T-helper 17 cell (primary cell): ENCODE measurements at regions not wholly inside any gene's neighbourhood (a gene's known extent, or its start where the extent isn't known, plus 50 kb on each side); places are given as distances from the start of the nearest gene placed in this dataset.

ENCODE experiments used
- ATAC-seq: fragments of 150-1000 bp; cut with Tn5 transposase; 2 replicates; pipeline ENCODE4 v1.10.0; 2021; ENCODE audit warnings: mild to moderate bottlenecking, moderate library complexity
- DNase-seq, 3 donors: peaks; one replicate each; pipeline versions ENCODE4 v3.0.0 to v3.0.0-alpha.2; 2020 to 2021
- H3K9me3 ChIP-seq: one replicate; pipeline ENCODE4 v1.7.0; 2013; ENCODE audit warnings: low read length, mild to moderate bottlenecking; ENCODE audit not compliant: control insufficient read depth, poor library complexity, severe bottlenecking
- H3K27ac Mint-ChIP-seq: one replicate; pipeline ENCODE4 v1.8.0; 2022; ENCODE audit warnings: mild to moderate bottlenecking, moderate library complexity, mixed read lengths
- H3K27me3 Mint-ChIP-seq: one replicate; pipeline ENCODE4 v1.8.0; 2022; ENCODE audit warnings: mixed read lengths
- H3K36me3 Mint-ChIP-seq: one replicate; pipeline ENCODE4 v1.8.0; 2022; ENCODE audit warnings: low read depth, mixed read lengths
- H3K4me1 Mint-ChIP-seq: one replicate; pipeline ENCODE4 v1.8.0; 2022; ENCODE audit warnings: mild to moderate bottlenecking, mixed read lengths
- H3K4me3 Mint-ChIP-seq: one replicate; pipeline ENCODE4 v1.8.0; 2022; ENCODE audit warnings: mild to moderate bottlenecking, moderate library complexity, mixed read lengths

DNA sequence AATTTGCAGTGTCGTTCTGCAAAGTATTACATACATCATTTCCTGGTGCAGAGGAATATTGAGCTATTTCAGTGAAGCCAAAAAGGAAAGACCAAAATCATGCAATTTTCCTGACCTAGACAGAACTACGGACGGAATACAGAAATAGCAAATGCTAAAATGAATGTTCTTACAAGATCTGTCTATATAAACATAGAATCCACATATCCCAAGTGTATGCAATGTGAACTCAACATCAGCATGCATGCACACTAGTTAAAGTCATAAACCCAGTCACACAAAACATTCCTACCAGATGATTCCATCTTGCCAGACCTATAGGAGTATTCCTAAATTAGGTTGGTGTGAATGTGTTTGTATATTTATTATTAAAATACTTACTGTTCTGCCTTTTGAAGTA, 383.7 kb upstream of the ZNF507 start:
- no peaks in the 10 kb centered on the region for H3K9me3 ChIP-seq
- DNase-seq (no peak), ATAC-seq (no peak)
- Mint-ChIP-seq H3K4me3 (no peak overlapping the region), H3K4me1 (no peaks in the 10 kb centered on the region), H3K36me3 (no peaks in the 10 kb centered on the region), H3K27me3 (no peaks in the 10 kb centered on the region), H3K27ac (no peak overlapping the region)

DNA sequence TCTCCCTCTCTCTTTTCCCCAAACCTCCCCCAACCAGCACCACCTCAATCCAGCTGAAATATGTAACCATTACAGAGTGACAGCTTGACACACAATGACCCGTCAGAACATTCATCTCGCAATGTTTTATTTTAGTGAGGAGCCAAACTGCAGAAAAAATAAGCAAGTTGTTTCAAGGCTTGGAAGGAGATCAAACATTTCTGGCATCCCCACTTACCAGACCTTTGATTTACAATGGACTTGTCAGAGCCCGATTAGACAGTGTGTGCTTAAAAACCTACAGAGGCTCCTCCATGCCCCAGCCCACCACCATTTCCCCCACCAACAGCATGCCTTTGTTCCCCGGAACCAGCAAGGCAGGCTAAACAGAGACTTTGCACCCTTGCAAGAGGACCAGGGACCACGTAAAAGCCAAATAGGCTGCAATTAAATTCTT, 382.8 kb upstream of the ZNF507 start:
- H3K9me3 ChIP-seq: no peaks in the 10 kb centered on the region
- H3K36me3 Mint-ChIP-seq: no peaks in the 10 kb centered on the region
- DNase-seq (no peak), ATAC-seq (no peak)
- no peak overlapping the region for H3K27ac Mint-ChIP-seq
- H3K4me1 Mint-ChIP-seq: no peaks in the 10 kb centered on the region
- H3K4me3 Mint-ChIP-seq: no peak overlapping the region
- H3K27me3 Mint-ChIP-seq: no peaks in the 10 kb centered on the region

DNA sequence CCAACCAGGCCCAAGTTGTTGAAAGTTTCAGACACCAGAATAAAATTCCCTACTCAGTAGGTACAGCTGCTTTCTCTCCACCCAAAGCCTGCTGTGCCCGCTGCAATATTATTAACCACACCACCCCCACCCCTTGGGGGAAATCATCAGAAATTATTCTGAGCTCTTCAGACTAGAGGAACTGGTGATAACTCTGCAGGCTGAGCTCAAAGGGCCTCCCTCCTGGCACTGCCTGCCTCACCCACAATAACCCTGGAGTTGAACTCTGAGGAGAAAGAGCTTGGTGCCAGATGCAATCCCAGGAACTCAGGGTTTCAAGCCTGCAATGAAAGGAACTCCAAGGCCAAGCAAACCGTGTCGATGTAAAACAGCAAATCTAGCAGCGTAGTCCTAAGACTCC, 381.7 kb upstream of the ZNF507 start:
- DNase-seq (no peak), ATAC-seq (no peak)
- Mint-ChIP-seq H3K27me3 (peaks cover 4% of the 10 kb centered on the region), H3K27ac (no peak overlapping the region), H3K36me3 (no peaks in the 10 kb centered on the region), H3K4me3 (no peak overlapping the region), H3K4me1 (no peaks in the 10 kb centered on the region)
- H3K9me3 ChIP-seq: no peaks in the 10 kb centered on the region

DNA sequence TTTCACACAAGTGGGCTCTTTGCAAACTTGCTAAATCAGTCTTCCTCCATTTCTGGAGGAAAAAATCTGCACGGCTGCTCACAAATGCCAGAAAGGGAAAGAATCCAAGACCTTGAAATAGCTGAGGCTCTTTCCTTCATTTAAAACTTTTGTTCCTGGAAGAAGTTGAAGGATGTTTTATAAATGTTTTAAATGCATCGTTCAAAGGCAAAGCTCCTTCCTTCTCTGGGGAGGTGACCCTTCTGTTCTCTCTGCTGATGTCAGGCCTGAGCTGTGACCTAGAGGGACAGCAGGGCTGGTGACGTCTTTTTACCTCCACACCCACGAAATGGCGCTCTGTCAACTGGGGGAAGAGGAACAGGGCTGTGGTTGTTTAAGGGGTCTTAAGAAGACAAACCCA, 376.4 kb upstream of the ZNF507 start:
- no peaks in the 10 kb centered on the region for H3K36me3 Mint-ChIP-seq
- ATAC-seq: no peak
- H3K4me3 Mint-ChIP-seq: no peak overlapping the region
- DNase-seq: no peak
- H3K4me1 Mint-ChIP-seq: no peaks in the 10 kb centered on the region
- H3K27ac Mint-ChIP-seq: no peak overlapping the region
- H3K9me3 ChIP-seq: no peaks in the 10 kb centered on the region
- H3K27me3 Mint-ChIP-seq: peaks cover 8% of the 10 kb centered on the region

DNA sequence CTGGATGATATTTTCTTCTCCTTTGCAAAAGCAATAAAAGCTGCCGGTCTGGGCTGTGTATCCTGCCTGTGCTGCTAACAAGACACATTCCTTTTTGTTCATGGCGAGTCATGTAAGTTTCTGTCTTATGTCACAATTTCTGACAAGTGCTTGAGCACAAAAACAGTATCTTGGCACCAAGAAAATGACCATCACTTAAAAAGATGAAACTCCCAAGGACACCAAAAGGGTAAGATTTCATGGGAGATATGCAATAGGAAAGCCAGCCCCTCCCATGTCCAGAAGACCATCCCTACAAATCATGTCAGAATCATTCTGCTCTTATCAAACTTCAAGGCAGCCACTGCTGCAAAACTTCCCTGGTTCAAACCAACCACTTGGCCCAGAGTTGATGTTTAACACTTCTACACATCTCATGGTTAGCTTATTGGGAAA, 375.4 kb upstream of the ZNF507 start:
- ATAC-seq (no peak), DNase-seq (no peak)
- Mint-ChIP-seq H3K27me3 (peaks cover 8% of the 10 kb centered on the region), H3K4me1 (no peaks in the 10 kb centered on the region), H3K27ac (no peak overlapping the region), H3K36me3 (no peaks in the 10 kb centered on the region), H3K4me3 (no peak overlapping the region)
- H3K9me3 ChIP-seq: no peaks in the 10 kb centered on the region

DNA sequence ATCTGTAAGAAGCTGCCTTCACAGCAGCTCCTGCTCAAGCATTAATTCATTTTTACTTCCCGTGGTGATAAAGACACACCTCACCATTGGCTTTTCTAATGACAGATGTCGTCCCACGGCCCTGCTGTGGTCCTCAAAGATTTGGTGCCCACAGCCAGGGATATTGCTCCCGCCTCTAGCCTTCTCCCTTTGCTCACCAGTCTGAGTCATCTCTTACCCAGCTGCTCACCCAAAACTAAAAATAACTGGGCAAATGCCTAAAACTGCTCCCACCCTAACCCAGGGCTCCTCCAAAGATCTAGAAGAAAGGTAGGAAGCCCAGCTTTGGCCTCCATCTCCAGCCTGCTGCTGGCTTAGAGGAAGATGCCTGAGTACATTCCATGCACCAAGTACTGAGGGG, 371.1 kb upstream of the ZNF507 start:
- H3K27ac Mint-ChIP-seq: no peak overlapping the region
- H3K4me1 Mint-ChIP-seq: no peaks in the 10 kb centered on the region
- ATAC-seq (no peak), DNase-seq (no peak)
- H3K9me3 ChIP-seq: no peaks in the 10 kb centered on the region
- peaks cover 4% of the 10 kb centered on the region for H3K27me3 Mint-ChIP-seq
- no peaks in the 10 kb centered on the region for H3K36me3 Mint-ChIP-seq
- H3K4me3 Mint-ChIP-seq: no peak overlapping the region

GRCh38 chr19:31974941-31975340, 370.5 kb upstream of the ZNF507 start:
- no peaks in the 10 kb centered on the region for H3K4me1 Mint-ChIP-seq
- H3K27ac Mint-ChIP-seq: no peak overlapping the region
- no peaks in the 10 kb centered on the region for H3K36me3 Mint-ChIP-seq
- peaks cover 4% of the 10 kb centered on the region for H3K27me3 Mint-ChIP-seq
- DNase-seq (no peak), ATAC-seq (no peak)
- H3K4me3 Mint-ChIP-seq: no peak overlapping the region
- no peaks in the 10 kb centered on the region for H3K9me3 ChIP-seq

DNA sequence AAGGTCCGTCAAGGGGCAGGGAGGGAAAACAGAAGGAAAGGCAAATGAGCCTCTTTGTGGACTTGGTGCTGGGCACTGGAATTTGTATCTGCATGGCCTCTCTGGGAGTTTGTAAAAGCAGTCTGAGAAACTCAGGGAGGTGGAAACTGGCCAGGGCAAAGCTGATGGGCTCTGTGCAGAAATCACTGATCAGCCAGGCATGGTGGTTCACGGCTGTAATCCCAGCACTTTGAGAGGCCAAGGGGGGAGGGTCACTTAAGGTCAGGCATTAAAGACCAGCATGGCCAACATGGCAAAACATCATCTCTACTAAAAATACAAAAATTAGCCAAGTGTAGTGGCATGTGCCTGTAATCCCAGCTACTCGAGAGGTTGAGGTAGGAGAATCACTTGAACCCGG, 369.9 kb upstream of the ZNF507 start:
- ATAC-seq (no peak), DNase-seq (no peak)
- Mint-ChIP-seq H3K4me1 (no peaks in the 10 kb centered on the region), H3K4me3 (no peak overlapping the region), H3K27ac (no peak overlapping the region), H3K36me3 (no peaks in the 10 kb centered on the region), H3K27me3 (peaks cover 4% of the 10 kb centered on the region)
- no peaks in the 10 kb centered on the region for H3K9me3 ChIP-seq

GRCh38 chr19:31976775-31977536, 368.5 kb upstream of the ZNF507 start:
- Mint-ChIP-seq H3K27me3 (peaks cover 4% of the 10 kb centered on the region), H3K36me3 (no peaks in the 10 kb centered on the region), H3K4me3 (no peak overlapping the region), H3K4me1 (no peaks in the 10 kb centered on the region), H3K27ac (no peak overlapping the region)
- DNase-seq (no peak), ATAC-seq (no peak)
- H3K9me3 ChIP-seq: no peaks in the 10 kb centered on the region

DNA sequence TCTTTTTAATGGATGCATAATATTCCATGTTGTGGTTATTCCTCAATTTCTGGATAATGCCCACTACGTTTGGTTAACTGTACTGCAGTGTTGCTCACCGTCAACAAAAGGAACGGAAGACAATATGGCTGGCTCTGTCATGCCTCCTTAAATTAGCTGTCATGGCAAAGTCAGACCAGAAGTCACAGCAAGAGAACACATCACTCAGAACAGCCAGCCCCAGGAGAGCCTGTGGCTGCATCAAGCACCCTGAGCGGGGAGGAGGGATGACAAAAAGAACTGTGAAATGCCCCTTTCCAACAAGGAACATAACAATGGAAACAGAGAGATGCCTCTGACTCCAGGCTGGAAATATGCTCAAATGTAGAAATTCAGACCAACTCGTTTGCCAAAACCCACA, 366.0 kb upstream of the ZNF507 start:
- no peaks in the 10 kb centered on the region for H3K27me3 Mint-ChIP-seq
- DNase-seq (no peak), ATAC-seq (no peak)
- H3K4me1 Mint-ChIP-seq: no peaks in the 10 kb centered on the region
- H3K4me3 Mint-ChIP-seq: no peak overlapping the region
- no peaks in the 10 kb centered on the region for H3K36me3 Mint-ChIP-seq
- no peak overlapping the region for H3K27ac Mint-ChIP-seq
- no peaks in the 10 kb centered on the region for H3K9me3 ChIP-seq

DNA sequence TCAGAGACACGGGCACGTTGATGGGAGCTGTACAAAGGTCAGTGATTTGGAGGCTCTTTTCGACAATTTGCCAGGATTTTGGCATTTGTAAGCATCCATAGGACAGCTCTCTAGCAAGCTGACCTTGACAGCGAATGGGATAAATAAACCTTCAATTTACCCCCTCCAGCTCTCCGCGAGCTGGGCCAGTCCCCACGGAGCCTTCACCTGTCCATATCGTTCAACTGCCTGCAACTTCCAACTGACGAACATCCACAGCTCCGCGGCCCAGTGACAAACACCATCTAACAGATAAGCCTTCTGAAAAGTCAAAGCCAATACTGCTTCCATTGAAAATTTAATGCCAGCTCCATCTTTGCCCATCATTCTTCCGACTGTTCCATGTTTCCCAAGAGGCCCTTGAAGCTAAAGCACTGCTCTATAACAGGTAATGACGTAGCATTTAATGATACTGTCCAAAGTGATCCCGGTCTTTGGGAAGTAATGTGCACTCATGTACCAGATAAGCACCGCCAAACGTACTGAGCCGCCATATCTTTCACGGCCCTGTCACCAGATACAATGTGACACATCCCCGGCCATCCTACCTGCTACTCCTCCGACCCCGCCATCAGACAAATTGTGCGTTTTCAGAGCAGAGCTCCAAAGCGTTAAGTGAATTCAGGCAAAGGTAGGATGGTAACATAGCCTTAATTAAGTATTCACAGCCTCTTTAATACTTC, 365.3 kb upstream of the ZNF507 start:
- DNase-seq (no peak), ATAC-seq (no peak)
- no peaks in the 10 kb centered on the region for H3K4me1 Mint-ChIP-seq
- H3K9me3 ChIP-seq: no peaks in the 10 kb centered on the region
- H3K27ac Mint-ChIP-seq: no peak overlapping the region
- H3K27me3 Mint-ChIP-seq: no peaks in the 10 kb centered on the region
- no peaks in the 10 kb centered on the region for H3K36me3 Mint-ChIP-seq
- no peak overlapping the region for H3K4me3 Mint-ChIP-seq

GRCh38 chr19:31980796-31981195, 364.6 kb upstream of the ZNF507 start:
- H3K4me1 Mint-ChIP-seq: no peaks in the 10 kb centered on the region
- DNase-seq (no peak), ATAC-seq (no peak)
- H3K4me3 Mint-ChIP-seq: no peak overlapping the region
- no peak overlapping the region for H3K27ac Mint-ChIP-seq
- H3K27me3 Mint-ChIP-seq: no peaks in the 10 kb centered on the region
- H3K36me3 Mint-ChIP-seq: no peaks in the 10 kb centered on the region
- no peaks in the 10 kb centered on the region for H3K9me3 ChIP-seq

DNA sequence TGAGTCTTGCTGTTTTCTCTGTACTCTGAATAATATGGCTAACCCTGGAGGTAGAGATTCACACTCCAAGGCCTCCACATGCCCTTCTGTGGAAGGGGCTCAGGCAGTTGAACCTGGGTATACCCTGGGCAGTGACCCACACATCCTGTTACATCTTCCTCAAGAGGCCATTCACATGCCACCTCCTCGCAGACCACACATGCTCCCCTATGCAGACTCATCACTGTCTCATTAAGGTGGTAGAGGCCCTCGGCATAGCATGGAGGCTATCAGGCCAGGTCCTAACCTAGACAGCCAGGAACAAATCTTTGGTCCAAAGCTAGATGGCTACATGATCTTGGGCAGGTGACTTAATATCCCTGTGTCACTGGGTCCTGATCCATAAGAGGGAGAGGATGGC, 363.9 kb upstream of the ZNF507 start:
- H3K9me3 ChIP-seq: no peaks in the 10 kb centered on the region
- H3K4me1 Mint-ChIP-seq: no peaks in the 10 kb centered on the region

GRCh38 chr19:31983647-31984046, 361.8 kb upstream of the ZNF507 start:
- ATAC-seq (no peak), DNase-seq (no peak)
- no peaks in the 10 kb centered on the region for H3K27me3 Mint-ChIP-seq
- no peak overlapping the region for H3K4me3 Mint-ChIP-seq
- no peak overlapping the region for H3K27ac Mint-ChIP-seq
- no peaks in the 10 kb centered on the region for H3K9me3 ChIP-seq
- no peaks in the 10 kb centered on the region for H3K4me1 Mint-ChIP-seq
- H3K36me3 Mint-ChIP-seq: no peaks in the 10 kb centered on the region

More for the DNA sequence above, 363.9 kb upstream of the ZNF507 start:
- no peak overlapping the region for H3K4me3 Mint-ChIP-seq
- ATAC-seq: no peak
- no peaks in the 10 kb centered on the region for H3K36me3 Mint-ChIP-seq
- no peak overlapping the region for H3K27ac Mint-ChIP-seq
- H3K27me3 Mint-ChIP-seq: no peaks in the 10 kb centered on the region
- no peak for DNase-seq
